ENCODE measurements at regions not wholly inside any gene's neighbourhood (a gene's known extent, or its start where the extent isn't known, plus 50 kb on each side); places are given as distances from the start of the nearest gene placed in this dataset.

GRCh38 chr18:40662898-40663437 is 1292.1 kb upstream of the PIK3C3 start:
- no peak for DNase-seq (ENCODE audit: low spot score)

GRCh38 chr18:40653682-40654081 is 1301.4 kb upstream of the PIK3C3 start:
- no peak for DNase-seq (ENCODE audit: low spot score)

GRCh38 chr18:40652321-40652720 is 1302.7 kb upstream of the PIK3C3 start:
- DNase-seq (ENCODE audit: low spot score), result no peak

- no peak for DNase-seq (ENCODE audit: low spot score)
These were observed 1303.9 kb upstream of the PIK3C3 start for GRCh38 chr18:40651163-40651562.

GRCh38 chr18:40642692-40643229 is 1312.3 kb upstream of the PIK3C3 start:
- DNase-seq (ENCODE audit: low spot score), result no peak

- DNase-seq (ENCODE audit: low spot score), result no peak
These were observed 1323.7 kb upstream of the PIK3C3 start for GRCh38 chr18:40631319-40631718.

- no peak for DNase-seq (ENCODE audit: low spot score)
These were observed 1324.5 kb upstream of the PIK3C3 start for GRCh38 chr18:40630496-40630895.

GRCh38 chr18:40624959-40625358 is 1330.1 kb upstream of the PIK3C3 start:
- no peak for DNase-seq (ENCODE audit: low spot score)

GRCh38 chr18:40613721-40614120 is 1341.3 kb upstream of the PIK3C3 start:
- no peak for DNase-seq (ENCODE audit: low spot score)

GRCh38 chr18:40612356-40612755 is 1342.7 kb upstream of the PIK3C3 start:
- no peak for DNase-seq (ENCODE audit: low spot score)

GRCh38 chr18:40608226-40608625 is 1346.8 kb upstream of the PIK3C3 start:
- no peak for DNase-seq (ENCODE audit: low spot score)

- DNase-seq (ENCODE audit: low spot score), result no peak
These were observed 1347.4 kb upstream of the PIK3C3 start for GRCh38 chr18:40607542-40608148.

GRCh38 chr18:40606996-40607395 is 1348.0 kb upstream of the PIK3C3 start:
- no peak for DNase-seq (ENCODE audit: low spot score)

GRCh38 chr18:40583671-40584070 is 1371.4 kb upstream of the PIK3C3 start:
- no peak for DNase-seq (ENCODE audit: low spot score)

- no peak for DNase-seq (ENCODE audit: low spot score)
These were observed 1372.9 kb upstream of the PIK3C3 start for GRCh38 chr18:40582105-40582504.

GRCh38 chr18:40577981-40578365 is 1377.1 kb upstream of the PIK3C3 start:
- DNase-seq (ENCODE audit: low spot score), result no peak

GRCh38 chr18:40577239-40577980 is 1377.6 kb upstream of the PIK3C3 start:
- no peak for DNase-seq (ENCODE audit: low spot score)

GRCh38 chr18:40576507-40577115 is 1378.4 kb upstream of the PIK3C3 start:
- no peak for DNase-seq (ENCODE audit: low spot score)

- DNase-seq (ENCODE audit: low spot score), result no peak
These were observed 1384.4 kb upstream of the PIK3C3 start for GRCh38 chr18:40570615-40571014.

GRCh38 chr18:40569605-40570004 is 1385.4 kb upstream of the PIK3C3 start:
- DNase-seq (ENCODE audit: low spot score), result no peak

- no peak for DNase-seq (ENCODE audit: low spot score)
These were observed 1388.6 kb upstream of the PIK3C3 start for GRCh38 chr18:40566510-40566844.

- no peak for DNase-seq (ENCODE audit: low spot score)
These were observed 1389.1 kb upstream of the PIK3C3 start for GRCh38 chr18:40565805-40566509.

All from Ammon's horn (tissue), 1 donor.